Middle frontal gyrus (tissue), 1 donor: ENCODE measurements at regions not wholly inside any gene's neighbourhood (a gene's known extent, or its start where the extent isn't known, plus 50 kb on each side); places are given as distances from the start of the nearest gene placed in this dataset.
"Not testable (repeated sequence)": the region's sequence is repeated elsewhere in the genome, so short reads cannot be mapped to it uniquely, and the experiment has no call there.

ENCODE experiments used
- DNase-seq: peaks from one replicate; pipeline ENCODE4 v3.0.0-alpha.2; 2015; ENCODE audit warnings: low spot score; ENCODE audit errors: extremely low spot score

DNA sequence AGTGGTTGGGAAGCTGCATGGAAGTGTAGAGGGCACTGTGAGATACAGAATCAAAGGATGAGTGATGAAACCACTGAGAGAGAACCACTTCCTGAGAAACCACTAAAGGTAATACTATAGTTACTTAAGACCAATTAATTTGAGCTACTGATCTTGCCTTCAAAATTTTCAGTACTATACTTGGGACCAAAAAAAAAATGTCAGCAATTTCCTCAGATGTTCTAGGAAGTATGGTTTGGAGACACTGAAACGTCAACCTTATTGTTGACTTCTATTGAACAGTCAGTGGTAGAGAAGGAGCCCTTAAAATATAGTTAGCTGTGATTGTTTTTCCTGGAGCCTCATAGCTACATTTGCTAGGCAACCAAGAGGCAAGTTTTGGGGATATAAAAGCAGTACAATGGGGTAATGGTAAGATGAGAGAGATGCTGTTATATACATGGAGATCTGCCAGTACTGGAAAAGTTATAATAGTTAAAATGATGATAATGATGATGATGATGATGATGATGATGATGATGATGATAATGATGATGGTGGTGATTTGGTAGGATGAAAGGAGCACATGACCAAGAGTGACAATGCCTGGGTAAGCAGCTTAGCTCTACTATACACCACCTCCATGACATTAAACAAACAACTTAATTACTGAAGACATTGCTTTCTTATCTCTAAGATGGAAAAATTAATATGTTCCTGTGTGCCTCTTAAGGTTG, 300.9 kb upstream of the G2E3 start:
- DNase-seq, result no peak

DNA sequence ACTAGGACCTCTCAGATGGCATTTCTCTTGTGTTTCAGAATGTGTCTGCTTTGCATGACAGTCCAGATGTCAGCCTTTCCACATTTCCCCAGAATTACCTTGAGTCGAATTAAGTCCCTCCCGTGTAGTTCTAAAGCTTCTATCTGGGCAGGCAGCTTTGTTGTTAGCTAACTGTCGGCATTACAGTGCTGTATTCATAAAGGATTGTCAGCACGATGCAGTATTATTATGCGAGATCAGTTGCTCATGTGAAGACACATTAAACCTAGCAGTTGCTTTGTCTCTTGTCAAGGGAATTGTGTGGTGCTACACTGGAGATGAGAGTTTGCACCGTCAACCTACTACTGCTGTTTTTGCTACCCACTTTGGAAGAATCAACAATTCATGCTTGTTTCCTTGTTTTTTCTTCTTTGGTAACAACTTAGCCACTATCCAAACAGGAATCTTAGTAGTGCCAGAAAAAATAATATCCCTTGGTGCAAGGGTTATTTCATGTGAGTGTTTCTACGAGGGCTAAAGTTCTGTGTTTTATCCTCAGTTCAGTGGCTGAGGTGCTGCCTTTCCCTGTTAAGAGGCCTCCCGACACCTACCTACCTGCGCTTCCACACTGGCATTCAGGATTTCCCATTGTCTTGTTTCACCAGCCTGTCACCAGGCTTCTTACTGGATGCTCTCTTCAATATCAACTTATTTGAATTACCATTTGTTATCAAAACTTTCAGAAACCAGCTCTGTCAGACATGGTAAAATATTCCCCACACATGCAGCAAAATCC, 297.9 kb upstream of the G2E3 start:
- DNase-seq, result no peak

DNA sequence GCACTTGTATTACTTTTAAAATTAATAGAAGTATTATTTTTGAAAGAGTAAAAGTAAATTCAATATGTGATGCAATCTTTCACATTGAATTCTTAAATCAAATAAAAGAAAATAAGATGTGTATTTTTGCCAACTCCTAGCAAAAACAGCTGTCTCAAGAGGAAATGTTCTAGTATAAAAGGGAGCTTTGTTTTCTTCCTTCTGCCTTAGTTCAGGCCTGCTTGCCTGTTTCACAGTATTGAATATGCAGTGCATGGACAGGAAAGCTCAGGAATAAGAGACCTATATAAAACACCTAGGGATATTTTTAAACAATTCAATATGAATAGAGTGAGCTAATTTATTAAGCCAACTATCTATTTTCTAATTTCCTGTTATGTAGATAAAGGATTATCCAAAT, 294.8 kb upstream of the G2E3 start:
- no peak for DNase-seq

DNA sequence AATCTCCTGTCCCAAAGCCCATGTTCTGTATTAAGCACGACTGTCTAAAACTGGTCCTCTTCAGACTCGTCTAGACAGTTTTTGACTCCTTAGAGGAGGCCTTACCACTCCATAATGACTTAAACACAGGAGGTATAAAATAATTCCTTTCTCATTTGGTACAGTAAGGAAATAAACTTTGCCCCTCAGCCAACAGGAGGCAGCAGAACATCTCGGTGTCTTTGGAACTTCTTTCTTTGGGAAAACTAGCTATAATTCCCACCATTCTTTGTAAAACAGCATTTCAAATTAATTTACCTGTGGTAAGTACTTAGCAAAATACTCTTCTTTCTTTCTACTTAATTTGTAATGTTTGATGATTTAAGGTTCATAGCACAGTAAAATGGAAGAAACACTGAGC, 292.7 kb upstream of the G2E3 start:
- no peak for DNase-seq

DNA sequence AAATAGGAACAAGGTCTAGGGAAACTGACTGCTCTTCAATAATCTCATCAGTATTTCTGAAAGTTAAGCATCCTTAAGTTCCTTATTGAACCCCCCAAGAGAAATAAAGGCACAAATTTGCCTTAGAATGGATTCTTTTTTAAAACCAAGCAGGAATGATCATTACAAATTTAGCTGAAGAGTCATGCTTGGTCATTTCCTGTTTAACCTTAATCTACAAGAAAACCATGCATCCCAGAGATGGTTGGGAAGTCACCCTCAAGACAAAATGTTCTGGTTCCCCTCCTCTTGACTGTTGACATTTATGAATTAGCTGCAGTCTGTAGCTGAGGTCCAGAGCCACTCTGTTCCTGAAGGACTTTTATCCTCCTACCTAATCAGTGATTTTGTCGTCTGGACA, 291.8 kb upstream of the G2E3 start:
- no peak for DNase-seq

DNA sequence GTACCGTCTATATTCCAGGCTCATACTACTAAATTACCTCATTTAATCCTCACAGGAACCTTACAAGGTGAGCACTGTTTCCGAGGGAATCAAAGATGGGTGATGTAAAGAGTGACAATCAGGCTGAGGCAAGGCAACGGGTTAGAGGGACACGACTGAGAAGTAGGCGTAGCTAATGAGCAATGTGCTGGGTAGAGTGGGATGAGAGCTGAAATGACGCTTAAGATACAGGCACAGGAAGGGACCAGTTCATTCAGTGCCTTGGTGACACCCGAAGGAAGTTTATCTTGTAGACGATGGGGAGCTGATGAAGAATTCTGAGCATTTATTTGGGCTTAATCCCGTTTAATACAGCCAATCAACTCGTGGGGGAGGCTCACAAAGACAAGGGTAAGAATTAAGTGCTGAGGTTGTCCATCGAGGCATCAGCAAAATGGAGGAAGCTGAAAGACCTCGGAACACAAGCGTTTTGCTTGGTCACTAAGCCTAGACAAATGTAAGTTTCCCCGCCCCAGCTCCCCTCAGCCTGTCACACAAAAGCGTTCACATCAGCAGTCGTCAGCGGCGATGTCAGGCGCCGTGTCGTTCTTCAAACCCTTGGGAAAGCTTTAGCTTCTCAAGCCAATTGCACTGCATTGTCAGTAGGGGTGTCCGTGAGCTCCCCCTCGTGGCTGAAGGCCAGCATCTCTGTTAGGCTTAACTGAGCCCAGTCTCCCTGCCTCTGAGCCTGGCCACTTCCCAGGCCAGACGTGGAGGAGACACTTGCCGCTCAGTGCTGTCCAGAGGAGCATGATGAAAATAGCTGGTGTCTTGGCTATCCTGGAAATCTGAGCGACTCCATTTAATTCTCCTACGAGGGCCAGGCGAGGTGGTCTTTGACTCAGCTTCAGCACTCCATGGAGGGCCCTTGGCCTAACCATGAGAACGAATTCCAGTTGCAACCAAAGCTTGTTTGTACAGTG, 288.5 kb upstream of the G2E3 start:
- no peak for DNase-seq

DNA sequence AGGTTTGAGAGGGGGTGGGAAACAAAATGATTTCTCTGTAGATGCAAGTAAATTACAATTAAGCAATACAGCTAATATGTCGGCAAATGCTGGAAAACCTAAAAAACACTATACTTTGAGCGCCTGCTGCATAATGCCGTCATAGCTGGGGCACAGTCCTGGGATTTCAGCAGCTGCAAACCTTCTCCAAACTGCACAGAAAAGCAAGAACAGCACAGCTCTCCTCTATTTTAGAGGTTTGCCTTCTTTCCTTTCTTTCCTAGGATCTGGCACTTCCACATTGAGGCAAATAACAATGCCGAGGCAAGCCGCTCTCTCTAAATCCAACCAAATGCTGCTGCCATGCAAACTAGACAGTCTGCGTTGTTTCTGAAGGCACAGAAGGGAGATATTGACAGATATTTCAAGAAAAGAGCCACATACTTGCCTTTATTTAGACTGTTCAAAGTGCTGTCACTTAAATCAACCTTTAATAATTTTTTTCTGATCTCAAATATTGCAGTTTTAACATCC, 287.1 kb upstream of the G2E3 start:
- DNase-seq, result no peak

DNA sequence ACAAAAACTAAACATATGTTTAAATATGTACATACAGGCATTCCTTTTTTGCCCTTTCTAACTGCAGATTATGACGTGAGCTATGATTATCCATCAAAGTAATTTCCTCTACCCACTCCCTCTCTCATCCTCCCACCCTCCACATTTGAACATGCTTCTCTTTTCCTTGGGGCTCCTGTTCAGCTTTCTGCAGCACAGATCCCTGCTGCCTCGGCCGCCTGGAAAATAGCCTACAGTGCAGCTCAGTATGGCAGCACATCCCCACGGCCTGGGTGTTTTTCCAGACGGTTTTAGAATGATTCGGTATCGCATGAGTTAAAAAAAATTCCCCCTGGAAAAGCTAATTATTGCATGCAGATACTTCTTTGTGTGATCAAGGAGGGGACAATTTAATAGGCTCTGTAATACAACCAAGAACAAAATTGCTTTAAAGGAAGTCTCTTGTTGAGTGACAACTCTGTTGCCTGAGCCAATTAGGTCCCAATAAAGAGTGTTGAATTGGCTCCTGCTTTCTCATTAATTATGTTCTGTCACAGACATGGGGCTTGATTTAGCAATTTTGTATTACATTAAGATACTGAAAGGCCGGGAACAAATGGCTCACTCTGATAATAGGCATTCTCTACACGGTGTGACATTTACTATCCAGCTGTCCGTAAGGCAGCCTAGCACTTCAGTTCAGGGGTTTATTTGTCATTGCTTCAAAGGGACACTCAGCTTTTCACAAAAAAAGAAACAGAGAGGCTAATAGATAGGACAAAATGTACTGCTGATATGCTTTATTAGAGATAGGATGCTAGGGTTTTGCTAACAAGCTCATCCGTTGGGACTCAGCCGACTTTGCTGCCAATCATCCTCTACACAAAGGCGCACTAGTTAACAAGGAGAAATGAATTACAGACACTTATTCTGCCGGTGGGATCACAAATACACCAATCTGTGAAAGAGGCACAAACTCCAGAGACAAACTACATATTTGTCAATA, 285.8 kb upstream of the G2E3 start:
- no peak for DNase-seq

DNA sequence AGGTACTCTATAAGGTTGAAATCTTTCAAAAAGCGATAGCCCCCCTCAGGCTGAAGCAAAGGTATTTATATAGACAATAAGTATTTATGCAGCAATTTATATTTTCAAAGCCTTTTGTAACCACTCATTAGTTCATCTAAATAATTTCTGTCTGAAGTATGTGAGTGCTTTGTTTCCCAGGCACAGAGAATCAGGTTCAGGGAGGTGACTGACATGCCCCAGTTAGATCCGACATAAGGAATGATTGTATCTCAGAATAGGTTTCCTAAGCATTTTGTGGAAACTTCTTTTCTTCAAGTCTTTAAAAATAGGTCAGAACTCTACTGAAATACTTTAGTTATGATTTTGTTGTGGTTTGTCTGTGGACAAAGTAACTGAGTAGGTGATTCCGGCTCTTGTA, 283.4 kb upstream of the G2E3 start:
- DNase-seq, result no peak

DNA sequence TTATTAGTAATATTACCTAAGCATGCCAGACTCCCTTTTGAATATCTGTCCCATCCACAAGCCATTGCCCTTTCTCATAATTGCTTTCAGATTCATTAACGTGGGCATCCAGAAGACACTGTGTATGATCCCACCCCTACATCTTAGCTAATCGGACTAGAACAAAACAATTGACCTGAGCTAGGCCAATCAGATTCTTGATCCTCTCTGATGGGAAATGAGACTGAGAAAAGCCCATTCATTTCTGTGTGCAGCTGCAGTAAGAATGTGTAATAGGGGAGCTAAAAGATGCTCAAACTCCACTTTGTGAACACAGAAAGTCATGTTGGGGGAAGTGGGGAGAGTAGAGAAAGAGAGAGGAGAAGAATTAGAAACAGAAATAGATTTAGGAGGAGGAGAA, 281.7 kb upstream of the G2E3 start:
- no peak for DNase-seq

DNA sequence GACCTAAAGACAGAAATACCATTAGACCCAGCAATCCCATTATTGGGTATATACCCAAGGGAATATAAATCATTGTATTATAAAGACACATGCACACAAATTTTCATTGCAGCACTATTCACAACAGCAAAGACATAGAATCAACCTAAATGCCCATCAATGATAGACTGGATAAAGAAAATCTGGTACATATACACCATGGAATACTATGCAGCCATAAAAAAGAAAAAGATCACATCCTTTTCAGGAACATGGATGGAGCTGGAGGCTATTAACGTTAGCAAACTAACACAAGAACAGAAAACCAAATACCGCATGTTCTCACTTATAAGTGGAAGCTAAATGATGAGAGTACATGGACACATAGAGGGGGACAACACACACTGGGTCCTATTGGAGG, 280.1 kb upstream of the G2E3 start:
- DNase-seq, result not testable (repeated sequence)

DNA sequence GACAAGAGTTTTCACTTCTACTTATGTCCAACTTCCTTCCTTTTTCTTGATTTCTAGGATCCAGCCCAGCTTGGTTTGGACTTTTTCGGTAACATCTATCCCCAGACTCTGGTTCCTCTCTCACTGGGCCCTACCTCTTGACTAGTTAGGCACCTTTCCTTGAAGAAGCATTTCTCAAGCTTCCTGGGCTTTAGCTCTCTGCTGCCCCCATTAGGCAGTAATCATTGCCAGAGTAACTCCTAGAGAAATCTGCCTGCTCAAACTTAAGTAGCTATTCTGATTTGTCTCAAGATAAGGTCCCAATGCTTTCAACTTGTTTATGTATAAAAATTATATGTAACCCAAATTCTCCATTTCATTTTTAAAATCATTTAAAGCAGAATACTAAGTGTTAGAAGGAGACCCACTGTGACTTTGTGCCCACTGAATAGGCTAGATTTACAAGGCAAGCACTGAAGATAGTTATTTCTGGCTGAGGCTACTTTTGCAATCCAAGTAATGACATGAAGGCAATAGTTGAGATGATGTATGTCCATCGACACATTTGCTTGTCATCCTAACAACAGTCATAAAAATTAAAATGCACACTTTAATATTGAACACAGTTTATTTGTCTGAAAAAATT, 275.0 kb upstream of the G2E3 start:
- no peak for DNase-seq

DNA sequence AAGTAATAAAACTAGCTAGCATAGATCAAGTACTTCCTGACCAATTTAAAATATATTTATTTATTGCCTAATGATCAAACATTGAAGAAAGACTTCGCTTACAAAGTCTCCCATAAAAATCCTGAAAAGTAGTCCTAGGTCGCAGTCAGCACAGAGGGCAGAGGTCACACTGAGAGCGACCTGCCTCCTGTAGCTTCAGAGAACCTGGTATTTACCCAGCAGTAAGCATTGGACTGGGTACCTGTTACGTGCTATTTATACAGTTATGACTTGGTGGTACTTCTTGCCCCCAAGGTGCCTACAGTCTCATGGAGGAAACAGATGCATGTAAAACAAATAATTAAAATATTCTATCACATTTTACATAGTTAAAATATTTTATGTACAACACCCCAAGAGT, 274.1 kb upstream of the G2E3 start:
- no peak for DNase-seq

DNA sequence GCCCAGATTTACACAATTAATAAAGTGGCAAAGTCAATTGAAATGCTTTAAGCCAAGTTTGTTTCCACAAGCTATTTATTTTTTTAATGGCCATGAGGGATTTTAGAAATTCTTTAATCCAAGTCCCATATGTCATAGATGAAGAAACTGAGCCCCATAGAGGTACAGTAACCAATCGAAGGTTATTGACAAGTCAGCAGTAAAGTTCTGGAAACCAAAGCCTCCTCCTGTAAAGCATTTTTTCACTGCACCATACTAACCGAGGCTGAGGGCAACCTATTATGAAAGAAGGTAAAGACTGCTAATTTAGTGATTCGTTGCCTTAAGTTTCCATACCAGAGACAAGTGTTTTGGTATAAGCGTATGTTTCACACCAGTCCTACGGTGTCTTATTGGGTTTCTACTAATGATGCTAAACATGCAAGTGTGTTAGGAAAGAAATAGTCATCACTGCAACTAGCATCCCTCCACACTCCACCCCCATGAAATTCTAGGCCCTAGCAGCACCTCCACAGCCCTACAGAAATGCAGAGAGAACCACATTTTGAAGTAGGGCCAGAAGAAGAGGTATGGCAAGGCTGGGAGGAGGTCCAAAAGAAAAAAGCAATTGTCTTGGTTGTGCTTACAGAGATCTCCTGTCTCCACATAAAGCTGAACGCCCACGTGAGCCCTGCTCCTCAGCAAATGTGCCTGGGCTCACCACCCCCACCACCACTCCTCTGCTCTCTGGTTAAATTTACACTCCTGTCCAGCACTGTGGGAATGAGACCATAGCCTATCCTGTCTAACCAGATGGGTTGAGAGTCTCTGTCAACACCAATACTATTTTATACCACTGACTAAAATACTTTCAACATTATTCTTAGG, 271.1 kb upstream of the G2E3 start:
- peak; percentile 29 for DNase-seq

DNA sequence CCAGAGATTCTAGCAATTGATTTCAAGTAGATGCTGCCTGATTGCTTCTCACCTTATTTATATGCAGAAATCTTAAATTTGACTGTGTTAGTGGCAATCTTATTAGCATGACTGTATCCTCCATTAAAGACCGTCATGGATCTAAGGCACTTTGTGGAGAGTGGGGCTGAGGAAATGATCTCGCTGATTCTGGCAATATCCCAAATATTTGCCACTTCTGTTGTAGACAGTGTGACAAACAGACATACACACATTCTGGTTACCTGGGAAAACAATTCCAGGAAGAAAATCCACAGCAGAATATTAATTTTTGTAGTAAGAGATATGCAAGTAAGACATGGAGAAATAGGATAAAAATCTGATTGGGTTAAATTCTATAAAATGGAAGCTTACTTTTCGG, 269.0 kb upstream of the G2E3 start:
- no peak for DNase-seq

DNA sequence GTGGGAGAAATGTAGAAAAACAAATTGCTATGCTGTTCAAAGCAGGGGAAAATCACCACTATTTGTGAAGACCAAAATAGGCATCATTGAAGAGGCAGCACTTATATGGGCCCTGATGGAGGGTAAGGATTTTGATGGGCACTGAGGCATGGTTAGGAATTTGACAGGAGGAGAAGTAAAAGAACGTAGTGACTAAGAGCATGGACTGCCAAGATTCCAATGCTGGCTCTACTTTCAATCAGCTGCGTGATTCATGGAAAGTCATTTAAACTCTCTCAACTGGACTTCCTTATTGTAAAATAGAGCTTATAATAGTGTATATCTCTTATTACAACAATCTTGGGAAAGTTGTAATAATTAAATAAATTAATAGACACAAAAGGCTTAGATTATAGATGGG, 267.7 kb upstream of the G2E3 start:
- DNase-seq, result no peak

DNA sequence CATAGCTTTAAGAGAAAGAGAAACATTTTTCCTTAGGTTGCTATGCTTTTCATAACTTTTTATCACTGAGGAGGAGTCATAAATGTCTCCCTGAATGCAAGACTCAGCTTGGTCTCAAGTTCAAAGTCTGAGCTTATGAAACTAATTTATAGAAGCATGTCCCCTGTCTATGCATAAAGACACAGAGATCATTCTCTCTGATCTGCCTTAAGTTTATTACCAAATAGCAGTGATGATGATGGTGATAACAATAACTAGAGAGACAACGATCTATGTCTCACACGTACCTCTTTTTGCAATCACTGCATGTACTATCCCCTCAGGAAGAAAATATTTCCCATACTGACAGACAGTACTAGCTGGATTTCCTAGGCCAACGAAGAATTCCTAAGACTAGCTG, 266.4 kb upstream of the G2E3 start:
- DNase-seq, result no peak

DNA sequence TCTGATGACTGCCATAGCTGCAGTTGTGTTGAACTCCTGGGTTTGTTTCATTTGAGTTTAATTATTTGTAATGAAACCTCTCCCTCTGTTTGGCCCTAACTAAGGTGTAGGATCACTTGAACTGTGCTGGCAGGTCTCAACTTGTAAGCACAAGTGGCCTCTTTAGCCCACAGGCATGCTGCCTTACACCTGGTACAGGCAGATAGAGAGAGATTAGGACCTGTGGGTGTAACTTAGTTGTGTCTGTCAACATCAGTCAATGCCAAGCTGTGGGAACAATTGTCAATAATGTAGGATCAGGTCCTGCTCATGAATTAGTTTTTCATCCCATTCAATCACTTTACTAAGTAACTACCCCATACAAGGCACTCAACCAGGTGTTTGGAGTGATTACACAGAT, 263.0 kb upstream of the G2E3 start:
- no peak for DNase-seq

DNA sequence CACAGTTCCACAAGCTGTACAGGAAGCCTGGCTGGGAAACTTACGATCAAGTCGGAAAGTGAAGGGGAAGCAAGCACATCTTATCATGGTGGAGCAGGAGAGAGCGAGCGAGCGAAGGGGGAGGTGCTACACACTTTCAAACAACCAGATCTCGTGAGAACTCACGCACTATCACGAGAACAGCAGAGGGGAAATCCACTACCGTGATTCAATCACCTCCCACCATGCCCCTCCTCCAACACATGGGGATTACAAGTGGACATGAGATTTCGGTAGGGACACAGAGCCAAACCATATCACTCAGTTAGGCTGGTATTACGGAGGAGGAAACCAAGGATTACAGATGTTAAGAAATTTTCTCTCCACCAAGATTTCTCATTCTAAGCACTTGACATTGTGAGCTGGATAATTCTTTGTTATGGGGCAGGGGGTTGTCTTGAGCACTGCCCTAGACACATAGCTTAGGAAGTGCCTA, 262.0 kb upstream of the G2E3 start:
- DNase-seq, result no peak
